Fibroblast of lung (primary cell): ENCODE measurements at regions not wholly inside any gene's neighbourhood (a gene's known extent, or its start where the extent isn't known, plus 50 kb on each side); places are given as distances from the start of the nearest gene placed in this dataset.

Source experiments
- CTCF ChIP-seq, 2 donors: IDR thresholded peaks in 1 of 2; conservative IDR thresholded peaks in 1 of 2; 1 replicate in 1 of 2; 2 replicates in 1 of 2; pipeline ENCODE4 v1.5.1; 2011 to 2012; ENCODE audit warnings: low read length in 2 of 2, control low read depth in 1 of 2, inconsistent platforms in 1 of 2, low read depth in 1 of 2, mild to moderate bottlenecking in 1 of 2
- EZH2 ChIP-seq: IDR thresholded peaks from 2 replicates; pipeline ENCODE4 v1.5.1; 2012; ENCODE audit warnings: low read length, control low read depth, mild to moderate bottlenecking; ENCODE audit errors: missing control alignments

- TF ChIP-seq CTCF (conservative IDR thresholded peaks at IDR 0.05 in 1 of 2, IDR thresholded peaks at IDR 0.05 in 1 of 2; ENCODE audit: low read depth in 1 of 2, low read length in 2 of 2) (no peak), EZH2 (no peak)
Measured at GRCh38 chr15:39183164-39183881, 397.6 kb upstream of the THBS1 start.
